ENCODE measurements at regions not wholly inside any gene's neighbourhood (a gene's known extent, or its start where the extent isn't known, plus 50 kb on each side); places are given as distances from the start of the nearest gene placed in this dataset.

- no peaks in the 10 kb centered on the region for H3K23me2 ChIP-seq (ENCODE audit: low read depth, low read length)
- H2BK12ac ChIP-seq (ENCODE audit: low read depth, low read length): no peak overlapping the region
- no peak overlapping the region for H2BK20ac ChIP-seq (ENCODE audit: low read length)
- POLR2A ChIA-PET (ENCODE audit: partially characterized antibody): no interaction called here
- H3K4ac ChIP-seq (replicated peaks; ENCODE audit: insufficient read length, low read depth, low read length): no peak overlapping the region
- no peak overlapping the region for H4K5ac ChIP-seq (ENCODE audit: insufficient read length, low read depth, low read length)
- H2BK5ac ChIP-seq (ENCODE audit: low read depth, low read length): no peak overlapping the region
- H3K36me3 ChIP-seq (ENCODE audit: control insufficient read depth in 2 of 4, insufficient read depth in 4 of 4, low read length in 3 of 4): no peaks in the 10 kb centered on the region
- H3K9me3 ChIP-seq (ENCODE audit: insufficient read depth in 2 of 2, low read depth in 1 of 2, low read length in 1 of 2): no peaks in the 10 kb centered on the region
- CTCF ChIA-PET (ENCODE audit: partially characterized antibody): no interaction called here
- H3K9ac ChIP-seq (replicated peaks in 1 of 4; ENCODE audit: extremely low read depth in 1 of 4, low read depth in 3 of 4, low read length in 3 of 4): no peak overlapping the region
- no peak overlapping the region for H2BK120ac ChIP-seq (replicated peaks; ENCODE audit: low read depth, low read length)
- no peaks in the 10 kb centered on the region for H4K20me1 ChIP-seq (replicated peaks in 1 of 2; ENCODE audit: control insufficient read depth in 1 of 2, insufficient read depth in 2 of 2, low read length in 2 of 2)
- H2AFZ ChIP-seq (ENCODE audit: low read length): no peak overlapping the region
- H2BK15ac ChIP-seq (ENCODE audit: low read length): no peak overlapping the region
- FAIRE-seq: no peak
- H3K4me3 ChIP-seq (ENCODE audit: extremely low read depth in 1 of 4, insufficient read depth in 2 of 4, low read depth in 3 of 4, low read length in 4 of 4): no peak overlapping the region
- H3K18ac ChIP-seq (ENCODE audit: extremely low read depth, low read length): no peak overlapping the region
- no peak overlapping the region for H3K27ac ChIP-seq (ENCODE audit: low read depth, low read length)
- 44% methylated on average over 2 of the region's 2 CpGs; no CpG with 5 or more reads in 1 of the 2 experiments for WGBS, 2 experiments (ENCODE audit: extremely low coverage in 1 of 2, insufficient coverage in 1 of 2, insufficient read length in 1 of 2, insufficient replicate concordance in 2 of 2, low coverage in 1 of 2, low lambda C conversion rate in 2 of 2, missing lambda C conversion rate in 1 of 2)
- H4K8ac ChIP-seq (ENCODE audit: extremely low read depth, insufficient read depth, low read length): no peak overlapping the region
- no peaks in the 10 kb centered on the region for H3K79me1 ChIP-seq (ENCODE audit: low read depth, low read length)
- H2AK5ac ChIP-seq (ENCODE audit: low read depth, low read length): no peak overlapping the region
- H3K4me1 ChIP-seq (replicated peaks in 1 of 4; ENCODE audit: control insufficient read depth in 3 of 4, insufficient read depth in 4 of 4, low read length in 3 of 4): no peaks in the 10 kb centered on the region
- H3K14ac ChIP-seq (ENCODE audit: insufficient read length): no peak overlapping the region
- no peak for TF ChIP-seq GTF2F1 (IDR thresholded peaks at IDR 0.05; ENCODE audit: borderline replicate concordance, low read depth, low read length)
- TF ChIP-seq SIX5 (IDR thresholded peaks at IDR 0.05; ENCODE audit: low read depth, low read length): no peak
- TF ChIP-seq CTCF (IDR thresholded peaks at IDR 0.05; ENCODE audit: control extremely low read depth in 1 of 3, insufficient read depth in 1 of 3, low read depth in 1 of 3, low read length in 3 of 3): no peak
- TF ChIP-seq ATF3 (IDR thresholded peaks at IDR 0.05; ENCODE audit: insufficient read depth, low read depth, low read length): no peak
- no peak overlapping the region for H4K91ac ChIP-seq (replicated peaks; ENCODE audit: insufficient read length, low read length)
- no peak overlapping the region for H3K23ac ChIP-seq (ENCODE audit: insufficient read length)
- no peak overlapping the region for H3K56ac ChIP-seq (replicated peaks; ENCODE audit: insufficient read length, low read depth, low read length)
- no peak overlapping the region for H3K4me2 ChIP-seq (ENCODE audit: insufficient read depth in 1 of 2, low read depth in 2 of 2, low read length in 2 of 2)
- no peaks in the 10 kb centered on the region for H3K79me2 ChIP-seq (ENCODE audit: control insufficient read depth in 1 of 2, insufficient read depth in 2 of 2, low read length in 2 of 2)
- DNase-seq (ENCODE audit: low read depth in 1 of 2, low spot score in 2 of 2): no peak
- no peaks in the 10 kb centered on the region for H3K27me3 ChIP-seq (replicated peaks in 1 of 4; ENCODE audit: control insufficient read depth in 3 of 4, extremely low read depth in 1 of 4, insufficient read depth in 3 of 4, low read length in 3 of 4)
These were observed 136.1 kb upstream of the ARSJ start for GRCh38 chr4:114115526-114115925.

All from H1 (cell line).